Astrocyte (in vitro differentiated cells and primary cell): ENCODE measurements at regions not wholly inside any gene's neighbourhood (a gene's known extent, or its start where the extent isn't known, plus 50 kb on each side); places are given as distances from the start of the nearest gene placed in this dataset.

Source experiments
- CTCF ChIP-seq: IDR thresholded peaks from 2 replicates; pipeline ENCODE4 v1.5.1; 2011; ENCODE audit warnings: low read depth, mild to moderate bottlenecking, inconsistent platforms, low read length, moderate library complexity; ENCODE audit not compliant: insufficient read depth
- EZH2 ChIP-seq: IDR thresholded peaks from 2 replicates; pipeline ENCODE4 v1.6.1; 2012; ENCODE audit warnings: mild to moderate bottlenecking, low read length, inconsistent platforms; ENCODE audit not compliant: insufficient read depth

- TF ChIP-seq CTCF = no peak
- TF ChIP-seq EZH2 = no peak
Measured at GRCh38 chr9:13957089-13957488, 356.9 kb downstream of the NFIB start.
